ENCODE measurements at regions not wholly inside any gene's neighbourhood (a gene's known extent, or its start where the extent isn't known, plus 50 kb on each side); places are given as distances from the start of the nearest gene placed in this dataset.

DNA sequence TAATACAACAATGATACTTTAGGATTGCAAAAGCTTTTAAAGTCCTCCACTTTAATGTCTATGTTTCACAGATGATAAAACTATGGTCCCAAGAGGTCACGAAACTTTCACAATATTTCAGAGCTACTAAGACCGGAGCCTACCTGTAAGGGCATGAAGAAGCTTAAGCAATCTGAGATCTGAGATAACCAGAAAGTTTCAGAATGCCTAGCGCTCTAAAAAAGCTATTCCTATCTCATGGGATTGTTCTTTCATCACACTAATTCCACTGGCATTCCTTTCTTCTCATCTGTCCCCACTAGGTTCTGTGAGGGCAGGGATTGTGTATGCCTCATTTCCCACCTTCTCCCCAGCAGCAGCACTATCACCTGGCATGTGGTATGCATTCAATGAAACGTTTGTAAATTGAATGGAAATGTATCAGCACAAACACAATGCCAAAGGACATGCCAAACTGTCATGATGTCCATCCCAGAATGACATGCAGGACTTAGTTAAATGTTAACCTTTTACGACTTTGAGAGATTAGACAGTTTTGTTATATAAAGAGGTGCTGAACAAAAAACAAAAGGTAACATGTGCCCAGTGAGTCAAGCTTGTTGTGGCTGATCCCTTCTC is 104.7 kb upstream of the NR2F2 start:
- DNase-seq (ENCODE audit: low spot score): no peak
- in situ Hi-C loops (cut with HindIII; ENCODE audit: low sequenced_read_pairs): no loop called here

DNA sequence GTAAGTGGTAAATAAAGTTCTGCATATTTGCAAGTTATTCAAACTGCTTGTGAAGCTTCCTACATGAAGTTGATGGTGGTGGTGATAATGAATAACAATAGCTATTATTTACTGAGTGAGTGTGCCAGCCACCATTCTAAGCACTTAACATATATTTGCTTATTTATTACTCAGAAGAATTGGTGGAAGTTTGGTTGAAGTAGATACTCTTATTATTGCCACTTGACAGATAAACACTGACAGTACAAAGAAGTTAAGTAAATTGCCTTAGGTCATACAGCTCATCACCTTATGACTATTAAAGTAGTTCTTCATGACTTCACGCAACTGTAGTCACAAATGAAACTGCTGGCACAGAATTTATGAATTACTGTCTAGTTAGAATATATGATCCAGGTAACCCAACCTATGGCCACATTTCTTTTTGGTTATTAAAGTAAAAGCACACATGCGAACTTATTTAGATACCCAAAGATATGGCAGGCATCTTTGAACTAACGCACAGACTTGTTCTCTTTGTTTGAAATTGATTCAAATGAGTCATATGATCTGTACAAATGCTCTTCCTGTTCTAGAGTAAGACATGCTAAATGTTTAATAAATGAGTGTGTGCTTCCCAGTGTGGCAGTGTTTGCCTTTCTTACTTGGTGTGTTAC is 99.8 kb upstream of the NR2F2 start:
- in situ Hi-C loops (cut with HindIII; ENCODE audit: low sequenced_read_pairs): no loop called here
- DNase-seq (ENCODE audit: low spot score): no peak

- no peak for DNase-seq (ENCODE audit: low spot score)
Observed at GRCh38 chr15:96232335-96232734, 98.2 kb upstream of the NR2F2 start.

GRCh38 chr15:96234109-96234892 is 96.2 kb upstream of the NR2F2 start:
- in situ Hi-C loops (cut with HindIII; ENCODE audit: low sequenced_read_pairs): no loop called here
- no peak for DNase-seq (ENCODE audit: low spot score)

More at GRCh38 chr15:96232335-96232734, 98.2 kb upstream of the NR2F2 start:
- in situ Hi-C loops (cut with HindIII; ENCODE audit: low sequenced_read_pairs): no loop called here

GRCh38 chr15:96237002-96237401 is 93.5 kb upstream of the NR2F2 start:
- in situ Hi-C loops (cut with HindIII; ENCODE audit: low sequenced_read_pairs): no loop called here
- no peak for DNase-seq (ENCODE audit: low spot score)

DNA sequence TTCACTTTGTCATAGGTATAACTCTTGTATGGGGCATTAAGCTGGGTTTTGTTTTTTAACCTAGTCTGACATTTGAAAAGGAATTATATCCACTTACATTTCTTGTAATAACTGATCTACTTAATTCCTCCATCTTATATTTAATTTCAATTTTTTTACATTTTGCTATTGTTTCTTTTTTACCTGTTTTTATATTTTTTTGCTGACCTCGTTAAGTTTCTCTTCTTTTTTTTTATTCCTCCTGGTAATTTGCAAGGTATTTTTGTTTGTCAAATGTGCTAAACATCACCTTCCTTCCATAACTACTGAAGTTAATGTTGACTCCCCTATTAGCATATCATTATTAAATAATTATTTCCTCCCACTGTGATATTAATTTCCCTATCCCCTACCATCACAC is 87.7 kb upstream of the NR2F2 start:
- in situ Hi-C loops (cut with HindIII; ENCODE audit: low sequenced_read_pairs): no loop called here
- no peak for DNase-seq (ENCODE audit: low spot score)

DNA sequence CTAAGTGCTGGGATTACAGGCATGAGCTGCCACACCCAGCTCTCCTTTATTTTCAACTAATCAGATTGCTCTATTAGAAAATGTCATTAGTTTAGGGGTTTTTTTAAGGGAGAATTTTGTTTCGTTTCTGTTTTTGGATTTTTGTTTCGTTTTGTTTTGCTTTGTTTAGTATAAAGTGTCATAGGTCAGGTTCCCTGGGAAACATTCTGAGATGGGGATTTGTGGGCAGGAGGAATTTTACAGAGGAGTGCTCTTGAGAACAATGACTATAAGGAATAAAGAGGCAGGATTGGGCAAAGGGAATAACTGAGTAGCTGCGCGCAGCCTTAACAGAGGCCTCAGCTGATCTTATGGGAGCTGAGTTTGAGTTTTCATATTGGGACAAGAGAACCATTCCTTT is 86.8 kb upstream of the NR2F2 start:
- in situ Hi-C loops (cut with HindIII; ENCODE audit: low sequenced_read_pairs): no loop called here

GRCh38 chr15:96245252-96245651 is 85.2 kb upstream of the NR2F2 start:
- DNase-seq (ENCODE audit: low spot score): no peak
- in situ Hi-C loops (cut with HindIII; ENCODE audit: low sequenced_read_pairs): no loop called here

More for the DNA sequence above, 86.8 kb upstream of the NR2F2 start:
- DNase-seq (ENCODE audit: low spot score): no peak

DNA sequence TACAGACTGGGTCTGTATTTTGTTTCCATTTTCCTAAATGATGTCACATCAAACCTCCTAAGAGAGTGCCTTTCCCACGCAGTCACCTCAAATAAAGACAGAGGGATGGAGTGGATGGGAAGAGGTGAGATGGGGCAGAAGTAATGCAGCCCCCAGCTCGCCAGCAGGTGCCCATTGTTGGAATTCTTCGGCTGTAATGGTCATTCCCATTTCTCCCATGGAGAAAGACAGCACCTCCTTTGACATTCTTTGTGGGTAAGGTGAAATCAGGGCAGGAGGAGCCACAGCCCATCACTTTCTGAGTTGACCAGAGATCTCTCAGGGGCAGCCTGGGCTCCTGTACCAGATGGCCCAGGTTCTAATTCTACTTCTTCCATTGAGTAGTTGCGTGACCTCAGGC is 84.4 kb upstream of the NR2F2 start:
- no peak for DNase-seq (ENCODE audit: low spot score)
- in situ Hi-C loops (cut with HindIII; ENCODE audit: low sequenced_read_pairs): no loop called here

- in situ Hi-C loops (cut with HindIII; ENCODE audit: low sequenced_read_pairs): no loop called here
Observed at GRCh38 chr15:96247621-96248305, 82.7 kb upstream of the NR2F2 start.

DNA sequence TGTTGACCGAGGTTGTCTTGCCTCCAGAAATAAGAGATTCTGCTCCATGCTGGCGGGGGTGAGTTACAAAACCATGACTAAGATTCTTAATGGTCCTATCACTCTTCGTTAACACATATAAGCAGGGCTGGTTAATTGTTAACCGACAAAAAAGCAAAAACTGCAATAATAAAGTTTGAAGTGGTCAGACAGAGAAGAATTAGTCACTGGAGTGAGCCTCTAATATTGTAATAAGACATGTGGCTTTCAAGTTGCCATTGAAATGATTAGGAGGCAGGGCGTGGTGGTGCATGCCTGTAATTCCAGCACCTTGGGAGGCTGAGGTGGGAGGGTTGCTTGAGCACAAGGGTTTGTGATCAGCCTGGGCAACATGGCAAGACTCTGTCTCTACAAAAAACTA is 78.4 kb upstream of the NR2F2 start:
- DNase-seq (ENCODE audit: low spot score): no peak
- in situ Hi-C loops (cut with HindIII; ENCODE audit: low sequenced_read_pairs): no loop called here

More at GRCh38 chr15:96247621-96248305, 82.7 kb upstream of the NR2F2 start:
- no peak for DNase-seq (ENCODE audit: low spot score)

DNA sequence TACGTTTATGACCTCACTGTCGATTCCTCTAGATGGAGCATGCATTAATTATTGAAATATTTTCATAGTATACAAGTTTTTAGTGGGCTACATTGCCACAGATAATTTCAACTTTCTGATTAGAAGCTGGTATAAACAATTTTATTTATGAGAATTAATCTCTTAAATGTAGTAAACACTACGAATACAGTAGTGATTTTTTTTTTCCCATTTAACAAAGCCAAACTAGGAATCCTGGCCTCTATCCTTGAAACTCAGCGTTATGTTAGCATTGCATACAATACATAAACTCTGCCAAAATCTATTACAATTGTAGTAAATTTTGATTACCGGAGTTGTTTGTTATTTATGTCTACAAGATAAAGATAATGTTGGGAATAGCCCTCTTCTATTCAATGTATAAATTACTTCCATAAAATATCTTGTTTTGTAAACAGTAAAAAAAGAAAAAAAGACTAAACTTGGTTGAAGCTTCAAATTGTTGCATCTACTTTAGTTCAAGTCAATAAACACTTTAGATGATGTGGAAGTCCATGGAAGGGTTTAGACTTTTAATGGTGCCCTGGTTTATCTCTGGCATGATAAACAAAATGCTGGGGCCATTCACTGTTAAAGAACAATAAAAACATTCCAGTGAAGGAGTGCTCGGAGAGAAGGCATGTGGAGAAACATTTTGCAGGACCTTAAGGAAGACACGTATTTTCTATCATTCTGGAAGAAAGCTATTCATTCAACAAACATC is 77.3 kb upstream of the NR2F2 start:
- in situ Hi-C loops (cut with HindIII; ENCODE audit: low sequenced_read_pairs): no loop called here
- DNase-seq (ENCODE audit: low spot score): no peak

GRCh38 chr15:96254173-96254572 is 76.3 kb upstream of the NR2F2 start:
- in situ Hi-C loops (cut with HindIII; ENCODE audit: low sequenced_read_pairs): no loop called here
- no peak for DNase-seq (ENCODE audit: low spot score)

DNA sequence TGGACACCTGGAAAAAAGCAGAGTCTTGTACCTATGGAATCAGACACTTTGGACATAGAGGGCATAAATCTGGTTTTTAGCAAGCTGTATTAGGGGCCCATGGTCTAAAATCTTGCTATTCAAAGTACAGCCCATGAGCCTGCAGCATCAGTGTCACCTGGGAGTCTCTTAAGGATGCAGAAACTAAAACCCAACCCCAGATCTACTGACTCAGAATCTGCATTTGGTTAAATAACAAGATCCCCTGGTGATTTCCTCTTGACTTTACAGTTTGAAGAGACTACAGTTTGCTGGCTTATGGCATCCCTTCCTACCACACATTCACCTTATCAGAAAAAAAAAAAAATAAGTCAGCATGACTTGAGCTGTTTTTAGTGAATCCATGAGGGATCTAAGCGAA is 74.9 kb upstream of the NR2F2 start:
- in situ Hi-C loops (cut with HindIII; ENCODE audit: low sequenced_read_pairs): no loop called here
- DNase-seq (ENCODE audit: low spot score): no peak

- no peak for DNase-seq (ENCODE audit: low spot score)
- in situ Hi-C loops (cut with HindIII; ENCODE audit: low sequenced_read_pairs): no loop called here
Observed at GRCh38 chr15:96261575-96262034, 68.9 kb upstream of the NR2F2 start.

DNA sequence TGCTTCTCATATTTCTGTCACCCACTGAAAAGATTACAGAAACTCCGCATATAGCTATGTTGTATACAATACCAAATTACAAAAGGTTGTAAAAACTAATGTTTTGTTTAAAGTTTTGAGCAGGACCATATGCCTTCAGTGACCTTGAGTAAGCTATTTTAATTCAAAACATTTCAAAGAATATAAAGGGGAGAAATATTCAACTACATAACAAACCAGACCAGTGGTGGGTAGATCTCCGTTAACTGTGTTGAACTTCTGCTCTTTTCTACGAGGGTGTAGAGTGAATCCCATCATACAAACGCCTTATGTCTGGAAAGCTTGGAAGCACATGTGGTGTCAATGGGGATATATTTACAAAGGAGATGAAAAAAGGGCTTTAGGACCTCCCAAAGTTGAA is 68.4 kb upstream of the NR2F2 start:
- in situ Hi-C loops (cut with HindIII; ENCODE audit: low sequenced_read_pairs): no loop called here
- DNase-seq (ENCODE audit: low spot score): no peak

DNA sequence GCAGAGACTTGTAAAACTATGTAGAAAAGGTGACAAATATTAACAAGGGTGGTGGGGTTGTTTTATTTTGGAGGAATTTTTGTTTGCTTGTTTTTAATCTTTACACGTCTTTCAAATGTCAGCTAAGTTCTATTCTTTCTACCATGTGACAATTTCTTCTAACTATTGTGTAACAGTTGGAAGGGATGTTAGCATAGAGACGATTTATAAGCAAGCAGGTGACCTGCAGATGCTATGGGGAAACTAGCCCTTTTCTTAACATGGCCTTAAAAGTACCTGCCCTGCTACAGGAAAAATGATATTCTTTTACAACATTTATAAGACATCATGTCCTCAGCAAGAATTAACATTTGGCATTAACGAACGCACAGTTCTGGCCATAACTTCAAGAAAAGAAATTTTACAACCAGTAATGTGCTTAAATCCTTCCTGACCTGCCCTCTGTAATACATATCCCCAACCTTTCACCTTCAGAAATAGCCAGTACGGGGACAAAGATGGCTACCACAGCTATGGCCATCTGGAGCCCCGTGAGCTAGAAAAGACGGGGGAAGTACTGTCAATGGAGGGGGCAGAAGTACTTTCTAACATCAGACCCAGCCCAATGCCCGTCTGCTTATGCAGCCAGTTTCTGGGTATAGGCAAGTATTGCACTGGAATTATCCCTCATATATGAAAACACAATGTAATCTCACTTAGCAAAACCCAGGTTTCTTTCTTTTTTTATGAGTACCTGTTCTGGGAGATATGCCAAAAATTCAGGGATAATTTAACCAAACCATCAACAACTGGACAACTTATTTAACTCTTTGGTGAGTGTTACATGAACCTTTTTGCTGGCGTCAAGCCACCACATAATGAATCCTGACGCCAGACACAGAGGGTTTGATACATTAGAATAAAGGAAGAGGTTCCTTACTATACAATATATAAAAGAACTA is 67.7 kb upstream of the NR2F2 start:
- in situ Hi-C loops (cut with HindIII; ENCODE audit: low sequenced_read_pairs): no loop called here
- no peak for DNase-seq (ENCODE audit: low spot score)

GRCh38 chr15:96264351-96264798 is 66.1 kb upstream of the NR2F2 start:
- DNase-seq (ENCODE audit: low spot score): no peak
- in situ Hi-C loops (cut with HindIII; ENCODE audit: low sequenced_read_pairs): no loop called here

Data from G401 (cell line).